ENCODE measurements at regions not wholly inside any gene's neighbourhood (a gene's known extent, or its start where the extent isn't known, plus 50 kb on each side); places are given as distances from the start of the nearest gene placed in this dataset.

GRCh38 chr2:14494759-14495158 is 137.8 kb upstream of the LRATD1 start:
- TF ChIP-seq EP300 (IDR thresholded peaks at IDR 0.05; ENCODE audit: low read depth in 2 of 2, low read length in 2 of 2) (no peak), EP300 (CRISPR knock-in tag; IDR thresholded peaks at IDR 0.05; ENCODE audit: borderline replicate concordance) (no peak), PHF8 (CRISPR knock-in tag; IDR thresholded peaks at IDR 0.05) (no peak), ATF3 (CRISPR knock-in tag; IDR thresholded peaks at IDR 0.05) (no peak), ZNF280B (CRISPR knock-in tag; IDR thresholded peaks at IDR 0.05; ENCODE audit: borderline replicate concordance) (no peak), SP4 (CRISPR knock-in tag; IDR thresholded peaks at IDR 0.05) (no peak), NFAT5 (CRISPR knock-in tag; IDR thresholded peaks at IDR 0.05) (no peak), ZFX (CRISPR knock-in tag; IDR thresholded peaks at IDR 0.05; ENCODE audit: low read depth) (no peak), MXI1 (IDR thresholded peaks at IDR 0.05; ENCODE audit: borderline replicate concordance, low read depth, low read length) (no peak), SP1 (IDR thresholded peaks at IDR 0.05) (no peak), SP1 (CRISPR knock-in tag; IDR thresholded peaks at IDR 0.05) (no peak)

Measured in HepG2 (cell line).